ENCODE measurements at regions not wholly inside any gene's neighbourhood (a gene's known extent, or its start where the extent isn't known, plus 50 kb on each side); places are given as distances from the start of the nearest gene placed in this dataset. TPM values are rescaled to one million over a fixed set of nuclear protein-coding genes. Genes with fewer than 3 reads are reported as not detected.

- no CpG with 5 or more reads among the region's 5 CpGs for WGBS (ENCODE audit: insufficient coverage)
- Histone ChIP-seq H3K4me3 (ENCODE audit: low read depth, low read length) (no peak overlapping the region), H3K4me1 (ENCODE audit: control insufficient read depth, insufficient read depth, low read length) (no peaks in the 10 kb centered on the region), H3K27me3 (ENCODE audit: control insufficient read depth, insufficient read depth, low read length) (no peaks in the 10 kb centered on the region), H3K27ac (ENCODE audit: low read depth, low read length) (no peak overlapping the region), H3K9me3 (ENCODE audit: control insufficient read depth, insufficient read depth, low read length) (no peaks in the 10 kb centered on the region), H3K36me3 (ENCODE audit: control insufficient read depth, insufficient read depth, low read length) (no peaks in the 10 kb centered on the region)
- DNase-seq (ENCODE audit: low read depth in 4 of 6, low spot score in 6 of 6) = peak in 1 of 6 donors; percentile 6
Observed at GRCh38 chr4:46444318-46445000, 54.5 kb upstream of the GABRA2 start.

- WGBS (ENCODE audit: insufficient coverage) = 73% methylated on average over 1 of the region's 2 CpGs
- Histone ChIP-seq H3K4me3 (ENCODE audit: low read depth, low read length) (no peak overlapping the region), H3K27ac (ENCODE audit: low read depth, low read length) (no peak overlapping the region), H3K9me3 (ENCODE audit: control insufficient read depth, insufficient read depth, low read length) (no peaks in the 10 kb centered on the region), H3K27me3 (ENCODE audit: control insufficient read depth, insufficient read depth, low read length) (no peaks in the 10 kb centered on the region), H3K4me1 (ENCODE audit: control insufficient read depth, insufficient read depth, low read length) (no peaks in the 10 kb centered on the region), H3K36me3 (ENCODE audit: control insufficient read depth, insufficient read depth, low read length) (no peaks in the 10 kb centered on the region)
- DNase-seq (ENCODE audit: low read depth in 4 of 6, low spot score in 6 of 6) = no peak
Observed at GRCh38 chr4:46442963-46443362, 53.0 kb upstream of the GABRA2 start.

GRCh38 chr4:46441136-46441859, 51.4 kb upstream of the GABRA2 start:
- H3K36me3 ChIP-seq (ENCODE audit: control insufficient read depth, insufficient read depth, low read length) = no peaks in the 10 kb centered on the region
- no peaks in the 10 kb centered on the region for H3K9me3 ChIP-seq (ENCODE audit: control insufficient read depth, insufficient read depth, low read length)
- no peak for DNase-seq (ENCODE audit: low read depth in 4 of 6, low spot score in 6 of 6)
- no CpG with 5 or more reads among the region's 2 CpGs for WGBS (ENCODE audit: insufficient coverage)
- no peaks in the 10 kb centered on the region for H3K27me3 ChIP-seq (ENCODE audit: control insufficient read depth, insufficient read depth, low read length)
- H3K4me1 ChIP-seq (ENCODE audit: control insufficient read depth, insufficient read depth, low read length) = no peaks in the 10 kb centered on the region
- H3K4me3 ChIP-seq (ENCODE audit: low read depth, low read length) = no peak overlapping the region
- no peak overlapping the region for H3K27ac ChIP-seq (ENCODE audit: low read depth, low read length)

Small RNA genes lying in the stretch of these regions (small RNA-seq; reads per million reads assigned to genes)
- gene RNU6-412P (ENCODE audit: low replicate concordance) = not detected
